ENCODE measurements at regions not wholly inside any gene's neighbourhood (a gene's known extent, or its start where the extent isn't known, plus 50 kb on each side); places are given as distances from the start of the nearest gene placed in this dataset.
"Not testable (repeated sequence)": the region's sequence is repeated elsewhere in the genome, so short reads cannot be mapped to it uniquely, and the experiment has no call there.

DNA sequence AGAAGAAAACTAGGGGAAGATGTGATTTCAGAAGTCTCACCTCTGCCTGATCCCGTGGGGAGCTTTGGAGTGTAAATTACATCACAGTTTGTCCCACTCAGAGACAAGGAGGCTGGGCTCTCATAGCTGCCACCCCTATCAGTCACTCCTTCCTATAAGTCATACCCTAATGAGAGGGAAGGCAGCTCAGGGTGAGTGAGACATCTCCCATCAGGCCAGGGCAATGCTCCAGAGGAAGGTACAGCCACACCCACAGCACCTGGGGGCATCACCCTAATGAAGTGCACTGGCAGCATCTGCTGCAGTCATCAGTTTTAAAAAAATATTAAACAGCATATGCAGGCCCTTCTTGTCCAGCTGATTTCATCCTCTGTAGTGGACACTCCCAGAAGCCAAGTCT, 223.1 kb upstream of the NBPF12 start:
- not testable (repeated sequence) for DNase-seq (ENCODE audit: low spot score)

DNA sequence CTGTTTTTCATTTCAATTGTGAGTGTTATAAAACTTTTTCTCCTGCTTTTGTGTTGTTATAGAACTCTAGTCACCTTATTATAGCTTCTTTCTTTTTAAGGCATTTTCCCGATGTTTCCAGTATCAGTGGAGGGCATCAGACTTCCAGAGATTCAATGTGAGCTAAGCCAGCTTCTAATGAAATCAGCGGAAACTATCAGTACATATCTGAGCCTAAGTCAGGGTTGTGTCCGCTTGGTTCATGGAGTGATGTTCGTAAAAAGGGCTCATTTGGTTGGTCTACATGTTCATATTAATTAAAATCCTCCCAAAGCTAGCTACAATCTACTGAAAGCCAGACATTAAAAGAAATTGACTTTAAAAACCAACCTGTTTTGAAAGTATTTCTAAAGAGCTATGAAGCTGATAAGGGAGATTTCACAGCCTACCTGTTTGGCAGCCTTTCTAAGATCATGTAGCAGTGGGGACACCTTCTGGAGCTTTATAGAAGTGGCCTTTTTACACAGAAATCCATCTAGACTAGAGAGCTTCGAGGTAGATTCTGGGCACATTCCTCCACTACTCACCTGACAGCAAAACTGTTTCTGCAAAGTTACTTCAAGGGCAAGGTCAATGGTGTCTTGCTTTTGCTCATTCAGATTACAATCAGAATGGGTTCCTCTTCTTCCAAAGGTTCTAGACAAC, 227.1 kb upstream of the NBPF12 start:
- DNase-seq (ENCODE audit: low spot score) = not testable (repeated sequence)

DNA sequence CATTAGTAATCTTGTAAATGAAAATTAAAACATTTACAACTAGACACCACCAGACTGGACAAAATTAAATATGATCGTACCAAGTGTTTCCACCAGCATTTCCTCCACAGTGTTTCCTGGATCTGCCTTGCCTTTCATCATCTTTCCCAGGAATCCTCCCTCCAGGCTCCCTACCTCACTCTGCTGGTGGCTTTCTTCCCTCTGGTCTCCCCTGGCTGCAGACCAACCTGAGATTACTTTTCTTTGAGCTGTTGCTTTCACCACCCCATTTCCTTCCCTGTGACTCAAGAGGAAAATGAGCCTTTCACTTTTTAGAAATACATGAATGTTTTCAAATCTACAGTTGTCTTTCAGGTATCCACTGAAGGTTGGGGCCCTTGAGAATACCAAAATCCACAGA, 228.8 kb upstream of the NBPF12 start:
- DNase-seq (ENCODE audit: low spot score) = not testable (repeated sequence)

DNA sequence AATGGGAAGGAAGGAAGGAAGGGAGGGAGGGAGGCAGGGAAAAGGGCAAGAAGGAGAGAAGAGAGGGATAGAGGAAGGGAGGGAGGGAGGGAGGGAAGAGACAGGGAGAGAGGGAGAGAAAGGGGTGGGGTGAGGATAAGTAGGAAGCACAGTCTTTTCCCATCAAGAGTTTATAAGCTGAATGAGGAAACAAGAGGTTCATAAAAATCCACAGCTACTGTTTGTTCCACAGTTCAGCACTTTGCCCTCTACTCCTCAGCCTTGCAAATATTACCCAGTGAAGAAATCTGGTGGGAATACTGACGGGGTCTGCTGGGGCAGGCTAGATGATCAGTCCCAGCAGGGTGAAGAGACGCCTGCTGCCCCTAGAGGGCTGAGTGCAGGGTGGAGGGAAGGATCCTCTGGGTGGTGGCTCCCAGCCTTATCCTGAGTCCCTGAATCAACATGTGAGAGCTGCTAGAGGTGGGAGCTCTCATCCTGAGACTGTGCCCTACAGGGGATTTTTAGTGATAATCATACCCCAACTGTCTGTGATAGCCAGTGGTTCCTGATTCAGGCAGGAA, 233.9 kb upstream of the NBPF12 start:
- DNase-seq (ENCODE audit: low spot score) = not testable (repeated sequence)

DNA sequence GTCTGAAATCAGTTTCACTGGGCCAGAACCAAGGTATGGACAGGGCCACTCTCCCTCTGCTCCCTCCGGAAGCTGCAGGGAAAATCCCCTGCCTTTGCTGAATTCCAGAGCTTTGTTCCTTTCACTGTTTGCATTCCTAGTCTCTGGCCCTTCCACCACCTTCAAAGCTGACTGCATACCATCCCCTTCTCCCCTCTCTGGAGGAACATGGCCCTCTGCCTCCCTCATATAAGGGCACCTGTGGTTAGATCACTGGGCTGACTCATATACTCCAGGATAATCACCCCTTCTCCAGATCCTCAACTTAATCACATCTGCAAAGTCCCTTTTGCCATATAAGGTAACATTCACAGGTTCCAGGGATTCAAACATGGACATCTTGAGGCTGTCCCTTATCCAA, 236.8 kb upstream of the NBPF12 start:
- not testable (repeated sequence) for DNase-seq (ENCODE audit: low spot score)

DNA sequence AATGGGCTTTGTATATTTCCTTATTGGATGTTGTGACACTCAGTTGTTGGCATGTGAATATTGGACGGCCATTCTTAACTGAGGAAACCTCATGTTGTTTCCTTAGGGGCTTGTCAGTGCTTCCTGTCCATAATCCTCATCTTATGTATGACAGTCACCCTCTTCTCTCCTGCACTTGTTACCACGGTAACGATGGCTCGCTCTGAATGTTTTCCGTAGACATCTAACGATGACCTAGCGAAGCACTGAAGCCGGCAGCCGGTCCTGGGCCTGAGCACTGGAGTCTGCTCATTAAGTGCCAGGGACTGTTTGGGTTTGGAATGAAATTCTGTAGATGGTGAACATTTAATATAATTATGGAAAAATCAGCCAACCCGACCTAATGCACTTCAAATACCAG, 242.7 kb upstream of the NBPF12 start:
- DNase-seq (ENCODE audit: low spot score) = not testable (repeated sequence)

DNA sequence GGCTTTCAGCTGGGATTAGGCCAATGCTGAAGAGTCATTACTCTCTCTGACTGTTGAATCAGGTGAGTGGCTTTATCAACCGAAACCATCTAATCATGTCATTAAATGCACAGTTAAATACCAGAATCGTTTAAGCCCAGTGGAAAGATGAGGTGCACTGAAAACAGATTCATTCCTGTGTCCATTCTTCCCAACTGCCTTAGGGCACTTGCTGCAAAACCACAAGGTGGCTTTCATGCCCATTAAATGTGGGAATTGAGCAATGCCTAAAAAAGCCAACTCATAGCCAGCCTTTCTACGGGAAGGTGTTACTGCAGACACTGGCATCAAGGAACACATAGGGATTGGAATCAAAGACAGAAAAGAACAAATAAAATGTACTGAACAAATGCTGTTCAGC, 246.3 kb upstream of the NBPF12 start:
- DNase-seq (ENCODE audit: low spot score) = not testable (repeated sequence)

DNA sequence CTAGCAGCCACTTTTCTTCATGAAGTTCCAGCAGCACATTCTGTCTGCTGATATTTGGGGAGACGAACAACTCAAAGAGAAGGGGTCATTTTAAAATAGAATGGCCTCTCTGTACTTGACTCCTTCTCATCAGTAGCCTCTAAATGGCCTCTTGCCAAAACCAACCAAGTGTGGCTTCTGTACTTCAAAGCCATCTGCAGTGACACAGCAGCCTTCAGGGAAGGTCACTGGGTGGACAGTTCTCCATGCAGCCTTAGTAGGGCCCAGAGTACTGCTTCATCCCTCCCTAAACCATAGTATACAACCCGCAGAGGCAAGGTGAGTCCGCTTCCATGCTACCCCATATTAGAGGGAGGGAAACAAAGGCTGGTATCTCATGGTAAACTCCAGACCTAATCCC, 249.2 kb upstream of the NBPF12 start:
- DNase-seq (ENCODE audit: low spot score) = not testable (repeated sequence)

DNA sequence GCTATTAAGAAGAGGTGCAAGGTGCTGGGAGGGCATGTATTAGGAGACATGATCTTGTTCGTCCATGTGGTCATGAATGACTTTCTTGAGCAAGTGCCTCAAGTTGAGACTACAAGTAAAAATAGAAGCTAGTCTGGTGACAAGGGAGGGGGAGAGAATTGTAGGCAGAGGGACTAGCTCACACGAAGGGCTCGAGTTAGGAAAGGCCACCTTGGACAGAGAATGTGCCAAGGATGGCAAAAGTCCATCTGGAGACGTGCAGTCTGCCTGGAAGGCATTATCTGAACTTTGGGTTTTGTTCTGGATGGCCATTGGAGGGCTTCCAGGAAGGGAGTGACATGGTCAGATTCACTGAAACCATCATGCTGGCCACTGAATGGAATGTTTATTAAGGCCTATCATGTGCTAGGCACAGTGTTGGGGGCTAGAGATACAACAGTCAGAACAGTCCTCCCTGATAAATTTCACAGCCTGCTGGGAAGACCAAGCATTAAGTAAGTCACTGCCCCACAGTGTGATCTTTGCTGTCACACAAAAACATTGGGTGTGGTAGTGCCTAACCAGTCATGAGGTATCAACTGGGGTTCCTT, 251.3 kb upstream of the NBPF12 start:
- not testable (repeated sequence) for DNase-seq (ENCODE audit: low spot score)

DNA sequence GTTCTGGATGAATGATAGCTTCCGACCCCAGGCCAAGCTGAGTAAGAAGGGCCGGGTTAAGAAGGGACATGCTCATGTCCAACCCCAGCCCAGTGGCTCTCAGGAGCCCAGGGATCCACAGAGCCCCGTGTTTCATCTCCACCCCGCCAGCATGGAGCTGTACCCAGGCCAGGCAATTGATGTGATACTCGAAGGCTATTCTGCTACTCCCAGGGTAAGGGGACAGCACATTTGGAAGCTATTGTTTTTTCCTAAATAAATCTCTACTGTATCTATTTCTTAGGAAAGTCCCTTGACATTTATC, 255.0 kb upstream of the NBPF12 start:
- not testable (repeated sequence) for DNase-seq (ENCODE audit: low spot score)

DNA sequence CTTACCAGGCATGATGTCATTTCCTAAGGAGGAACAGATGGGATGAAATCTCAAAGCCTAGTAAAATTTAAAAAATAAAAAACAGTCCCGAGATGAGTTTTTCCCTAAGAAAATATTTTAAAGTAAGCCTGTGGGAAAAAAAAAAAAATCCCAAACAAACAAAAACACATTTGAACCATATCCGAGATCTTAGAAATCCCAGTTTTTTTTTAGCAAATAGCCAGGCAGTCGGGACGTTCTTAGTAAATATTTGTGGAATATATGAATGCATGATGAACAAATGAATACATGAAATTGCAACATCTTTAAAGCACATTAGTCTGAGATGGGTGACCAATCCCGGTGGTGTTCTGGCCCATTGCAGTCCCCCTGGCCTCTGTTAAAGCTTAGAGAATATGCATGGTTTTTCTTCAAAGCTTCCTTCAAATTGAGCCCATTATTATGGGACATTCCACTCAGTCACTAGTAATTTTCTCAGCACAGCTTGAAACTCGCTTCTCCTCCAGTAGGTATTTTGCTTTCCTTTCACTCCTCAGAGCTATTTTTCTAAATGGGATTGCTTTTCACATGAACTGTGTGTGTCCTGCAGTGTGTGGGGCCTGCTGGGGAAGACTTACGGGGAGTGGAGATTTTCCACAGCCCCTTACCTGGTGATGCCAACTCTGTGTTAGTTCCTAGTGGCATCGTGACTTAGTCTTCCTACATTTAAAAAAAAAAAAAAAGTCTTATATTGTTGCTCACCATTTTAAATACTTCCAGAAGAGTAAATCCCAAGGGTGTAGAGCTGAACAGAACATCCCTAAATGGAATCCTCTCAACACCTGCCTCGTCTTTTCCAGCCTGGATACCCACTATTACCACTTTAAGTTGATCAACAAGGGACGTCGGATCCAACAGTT, 255.6 kb upstream of the NBPF12 start:
- not testable (repeated sequence) for DNase-seq (ENCODE audit: low spot score)

DNA sequence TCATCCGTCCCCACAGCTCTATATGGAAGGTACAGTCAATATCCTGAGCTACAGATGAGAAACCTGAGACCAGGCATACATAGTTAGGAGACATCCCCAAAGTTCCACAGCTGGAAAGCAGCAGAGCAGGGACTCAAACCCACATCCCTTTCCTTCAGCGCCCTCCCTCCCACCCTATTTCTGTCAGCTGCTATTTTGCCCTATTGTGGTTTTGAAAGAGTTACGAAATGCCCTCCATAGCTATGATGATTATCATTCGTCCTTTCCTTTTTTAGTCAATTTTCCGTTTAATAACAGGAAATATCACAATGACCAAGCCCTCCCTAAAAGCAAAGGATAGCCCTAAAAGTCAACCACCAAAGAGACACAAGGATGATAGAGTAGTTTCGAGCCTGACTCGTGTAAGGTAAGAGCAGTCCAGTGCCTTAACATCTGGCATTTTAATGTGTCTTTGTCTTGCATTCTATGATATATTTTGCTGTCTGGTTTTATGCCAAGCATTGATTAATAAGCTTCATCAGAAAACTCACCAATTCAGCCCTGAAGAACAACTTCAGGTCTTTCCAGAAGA, 264.3 kb upstream of the NBPF12 start:
- DNase-seq (ENCODE audit: low spot score) = not testable (repeated sequence)

DNA sequence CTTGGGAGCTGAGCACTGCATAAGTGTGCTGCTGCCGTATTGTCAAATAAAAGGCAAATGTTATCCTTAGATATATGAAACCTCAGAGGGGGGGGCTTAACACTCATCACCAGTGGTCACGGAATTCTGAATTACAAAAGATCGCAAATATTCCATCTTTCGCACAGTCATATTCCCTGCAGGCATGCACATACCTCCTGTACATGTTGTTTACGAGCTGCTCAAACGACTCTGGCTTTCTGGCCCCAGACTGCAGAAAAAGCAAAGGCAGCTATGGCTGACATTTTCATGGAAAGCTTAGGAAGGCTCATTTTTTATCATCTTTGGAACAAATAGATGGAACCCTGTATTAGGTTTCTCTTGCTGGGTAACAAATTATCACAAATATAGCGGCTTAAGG, 265.5 kb upstream of the NBPF12 start:
- not testable (repeated sequence) for DNase-seq (ENCODE audit: low spot score)

DNA sequence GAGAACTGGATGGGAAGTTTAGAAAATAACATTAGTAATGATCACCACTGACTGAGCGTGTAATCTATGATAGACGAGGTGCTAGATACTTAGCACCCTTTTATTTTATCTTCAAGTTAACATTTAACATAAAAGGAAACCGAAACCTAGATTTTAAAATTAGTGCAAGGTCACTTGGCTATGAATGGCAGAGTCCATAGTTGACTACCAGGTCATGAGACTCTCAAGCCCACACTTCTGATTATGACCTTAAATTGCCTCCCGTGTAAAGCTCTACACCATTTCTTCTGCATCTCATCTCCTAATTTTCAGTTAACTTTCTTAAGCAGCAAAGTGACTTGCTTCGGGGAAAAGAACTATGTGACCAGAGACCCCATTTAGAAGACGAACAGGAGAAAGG, 266.5 kb upstream of the NBPF12 start:
- not testable (repeated sequence) for DNase-seq (ENCODE audit: low spot score)

DNA sequence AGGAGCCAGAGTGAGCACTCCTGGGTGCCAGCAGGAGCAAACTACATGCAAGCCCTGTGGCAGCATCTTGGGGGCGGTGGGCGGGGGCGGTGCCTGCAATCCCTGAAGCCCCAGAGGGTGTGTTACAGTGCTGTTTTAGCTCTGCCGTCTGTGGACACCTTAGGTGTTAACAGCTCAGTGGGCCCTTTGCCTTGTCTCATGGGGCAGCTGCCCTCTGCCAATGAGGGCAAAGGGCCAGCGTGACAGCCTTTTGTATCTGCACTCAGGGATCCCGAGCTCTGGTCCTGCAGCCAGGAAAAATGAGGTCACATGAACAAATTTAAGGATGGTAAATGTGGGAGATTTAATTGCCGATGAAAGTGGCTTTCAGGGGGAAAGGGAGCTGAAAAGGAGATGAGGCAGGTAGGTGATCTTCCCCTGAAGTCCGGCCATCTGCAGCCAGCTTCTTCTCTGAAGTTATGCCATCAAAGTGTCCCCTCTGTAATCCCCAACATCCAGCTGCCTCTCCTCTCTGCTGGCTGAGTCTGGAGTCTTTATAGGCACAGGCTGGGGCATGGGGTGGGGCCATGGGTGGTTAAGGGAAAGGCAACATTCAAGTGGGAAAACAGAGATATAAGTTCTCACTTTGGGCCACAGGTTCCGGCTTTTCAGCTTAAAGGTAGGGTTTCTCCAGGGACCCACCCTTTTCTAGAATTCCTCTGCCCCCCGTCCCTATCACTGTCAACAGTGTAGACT, 267.1 kb upstream of the NBPF12 start:
- DNase-seq (ENCODE audit: low spot score) = not testable (repeated sequence)

DNA sequence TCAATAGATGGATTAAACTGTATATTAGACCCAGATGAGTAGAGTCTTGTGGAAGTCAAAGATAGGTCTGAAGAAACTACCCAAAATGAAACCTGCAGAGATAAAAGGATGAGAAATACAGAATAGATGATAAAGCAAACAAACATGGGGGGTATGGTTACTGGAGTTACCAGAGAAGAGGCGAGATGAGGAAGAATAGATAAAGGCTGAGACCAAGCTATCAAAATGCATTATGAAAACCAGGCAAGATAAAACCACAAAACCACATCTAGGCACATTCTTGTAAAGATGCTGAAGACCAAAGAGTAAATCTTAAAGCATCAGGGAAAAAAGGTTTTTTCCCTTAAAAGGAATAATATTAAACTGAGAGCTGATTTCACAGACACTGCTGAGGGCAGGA, 271.8 kb upstream of the NBPF12 start:
- DNase-seq (ENCODE audit: low spot score) = not testable (repeated sequence)

DNA sequence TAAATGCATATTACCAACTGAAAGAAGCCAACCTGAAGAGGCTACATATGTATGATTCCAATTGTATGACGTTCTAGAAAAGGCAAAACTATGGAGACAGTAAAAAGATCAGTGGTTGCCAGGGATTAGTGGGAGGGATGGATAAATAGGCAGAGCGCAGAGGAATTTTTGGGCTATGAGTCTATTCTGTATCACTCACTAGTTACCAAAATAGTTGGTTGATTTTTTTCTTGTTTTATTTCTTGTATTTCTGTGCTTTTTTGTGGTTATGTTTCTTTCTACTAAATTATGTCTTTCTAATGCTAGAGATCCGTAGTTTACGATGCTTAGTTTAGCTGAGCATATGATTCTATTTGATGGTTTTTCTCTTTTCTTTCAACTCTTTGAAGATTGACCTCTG, 277.9 kb upstream of the NBPF12 start:
- DNase-seq (ENCODE audit: low spot score) = not testable (repeated sequence)

DNA sequence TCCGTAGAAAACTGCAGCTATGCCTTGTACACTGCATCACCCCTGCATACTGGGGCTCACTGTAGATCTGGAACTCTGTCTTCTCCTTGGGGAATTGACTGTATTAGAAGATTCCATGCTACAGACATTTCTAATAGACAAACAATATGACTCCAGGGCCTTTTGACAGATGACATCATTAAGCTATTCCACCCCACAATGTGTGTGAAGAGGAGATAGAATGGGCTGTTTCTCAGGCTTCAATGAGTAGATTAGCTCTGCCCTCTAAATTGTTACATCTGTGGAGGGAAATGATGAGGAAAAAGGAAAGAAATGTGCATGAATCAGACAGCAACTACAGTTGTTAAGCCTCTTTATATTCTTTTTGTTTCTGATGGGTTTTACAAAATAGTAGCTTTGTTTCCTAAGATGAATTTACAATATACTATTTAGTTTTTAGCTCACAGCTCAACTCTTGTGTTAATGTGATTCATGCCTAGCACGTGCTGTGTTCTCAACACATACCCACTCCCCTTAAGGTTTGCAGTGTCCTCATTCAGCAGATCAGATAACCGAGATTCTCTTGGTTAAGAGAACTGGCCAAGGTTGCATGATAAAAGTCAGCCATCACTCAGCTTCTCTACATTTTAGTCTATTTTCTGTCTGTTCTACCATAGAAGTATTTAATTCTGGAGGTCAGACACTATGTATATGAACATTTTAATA, 281.6 kb upstream of the NBPF12 start:
- not testable (repeated sequence) for DNase-seq (ENCODE audit: low spot score)

DNA sequence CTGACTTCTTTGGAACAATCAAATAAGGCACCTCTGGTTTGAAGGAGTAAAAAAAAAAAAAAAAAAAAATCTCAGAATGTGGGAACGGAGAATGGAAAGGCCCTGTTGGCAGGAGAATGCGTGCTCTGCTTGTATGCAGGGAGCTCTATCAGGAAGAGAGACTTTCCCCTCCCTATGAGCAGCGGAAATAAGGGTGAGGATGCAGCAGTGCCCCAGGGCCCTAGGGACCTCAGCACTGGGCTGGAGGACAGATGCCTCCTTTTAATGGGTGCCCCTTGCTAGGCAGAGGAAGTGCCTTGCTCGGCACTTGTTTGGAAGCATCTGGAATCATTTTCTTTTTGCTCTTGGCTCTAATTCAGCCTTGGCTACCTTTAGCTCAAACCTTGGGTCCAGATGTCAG, 283.4 kb upstream of the NBPF12 start:
- not testable (repeated sequence) for DNase-seq (ENCODE audit: low spot score)

DNA sequence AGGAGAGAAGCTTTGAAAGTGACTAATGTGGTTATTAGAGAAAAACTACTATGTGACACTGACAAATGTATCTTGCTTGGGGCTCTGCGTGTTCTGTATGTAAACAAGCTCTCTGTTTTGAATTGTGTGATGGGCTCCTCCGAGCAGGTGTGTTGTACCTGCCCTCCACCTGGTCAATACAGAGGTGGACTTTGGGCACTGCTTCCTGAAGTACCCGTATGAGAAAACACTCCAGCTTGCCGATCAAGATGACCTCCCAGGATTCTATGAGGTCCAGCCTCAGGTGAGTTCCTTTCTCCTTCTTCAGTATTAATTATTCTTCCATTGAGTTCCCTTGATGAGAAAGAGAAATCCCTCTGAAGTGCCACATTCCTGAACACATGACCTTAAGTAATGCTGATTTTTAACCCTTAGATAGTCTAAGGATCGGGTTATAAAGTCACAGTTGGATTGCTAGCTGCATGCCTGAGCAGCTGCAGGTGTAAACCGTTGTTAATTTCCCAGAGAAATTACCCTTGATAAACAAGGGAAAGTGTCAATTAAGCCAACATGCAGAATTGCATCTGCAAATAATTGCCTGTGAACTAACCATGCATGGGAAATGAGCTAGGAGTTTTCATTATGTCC, 292.0 kb upstream of the NBPF12 start:
- not testable (repeated sequence) for DNase-seq (ENCODE audit: low spot score)
